Stomach (tissue), 8 donors: ENCODE measurements at regions not wholly inside any gene's neighbourhood (a gene's known extent, or its start where the extent isn't known, plus 50 kb on each side); places are given as distances from the start of the nearest gene placed in this dataset.
"Not testable (repeated sequence)": the region's sequence is repeated elsewhere in the genome, so short reads cannot be mapped to it uniquely, and the experiment has no call there.

Experiments used
- DNase-seq, 2 donors: peaks; one replicate each; pipeline versions ENCODE4 v3.0.0 to v3.0.0-alpha.2; 2013 to 2019
- H3K27ac ChIP-seq, 5 donors: fragments of 200-600 bp in 4 of 5; sonication (generic) in 4 of 5; one replicate each; pipeline ENCODE4 v1.5.1; 2013 to 2019; ENCODE audit warnings: mild to moderate bottlenecking in 1 of 5, moderate library complexity in 1 of 5
- H3K27me3 ChIP-seq, 3 donors: fragments of 200-600 bp; sonication (generic); one replicate each; pipeline ENCODE4 v1.5.1; 2017 to 2019; ENCODE audit warnings: mixed run types in 1 of 3
- H3K36me3 ChIP-seq, 4 donors: fragments of 200-600 bp; sonication (generic); 1 replicate in 3 of 4; 2 replicates in 1 of 4; pipeline ENCODE4 v1.5.1; 2016 to 2019
- H3K4me1 ChIP-seq, 4 donors: fragments of 200-600 bp; sonication (generic); one replicate each; pipeline ENCODE4 v1.5.1; 2016 to 2019
- H3K4me3 ChIP-seq, 4 donors: fragments of 200-600 bp; sonication (generic) in 3 of 4; one replicate each; pipeline ENCODE4 v1.5.1; 2016 to 2019; ENCODE audit warnings: mild to moderate bottlenecking in 1 of 4
- H3K9me3 ChIP-seq, 4 donors: fragments of 200-600 bp; sonication (generic); one replicate each; pipeline ENCODE4 v1.5.1; 2016 to 2019
- EP300 ChIP-seq: sonication (generic); formaldehyde crosslinking; IDR thresholded peaks from one replicate; pipeline ENCODE4 v1.6.1; 2017; ENCODE audit warnings: antibody characterized with exemption
- POLR2A ChIP-seq, 4 donors: fragments of 450-650 bp; IDR thresholded peaks; one replicate each; pipeline ENCODE4 v1.6.1; 2016; ENCODE audit warnings: antibody characterized with exemption in 4 of 4, control low read depth in 2 of 4, mild to moderate bottlenecking in 1 of 4, moderate library complexity in 1 of 4
- POLR2AphosphoS5 ChIP-seq, 3 donors: sonication (generic); formaldehyde crosslinking; IDR thresholded peaks; one replicate each; pipeline ENCODE4 v1.6.1; 2016; ENCODE audit warnings: antibody characterized with exemption in 3 of 3
- WGBS, 5 donors: extraction: QIAGEN DNeasy Blood & Tissue Kit in 3 of 5; methylation state at CpG; one replicate each; pipeline versions ENCODE4 v1.1.5 to v1.1.7; 2013 to 2018; 5-methylcytosine and 5-hydroxymethylcytosine counted together
- intact Hi-C: fragments of 100-400 bp; cut with DNase I; formaldehyde crosslinking; loops from one replicate; pipeline ENCODE4 v1.15.1; 2023; ENCODE audit warnings: low total_unique reads
- TF ChIP-seq, protein P1 (sequence below), 7 experiments: fragments of 450-650 bp in 4 of 7; fragments of 200-600 bp in 3 of 7; sonication (generic) in 3 of 7; IDR thresholded peaks; one replicate each; pipeline ENCODE4 v1.5.1; 2016 to 2019; ENCODE audit warnings: antibody characterized with exemption in 7 of 7, control low read depth in 2 of 7, mild to moderate bottlenecking in 1 of 7
- donor health status: healthy with polysubstance abuse.
- donor health status: Bipolar disorder and iron deficiency.
- donor health status: healthy.

DNA sequence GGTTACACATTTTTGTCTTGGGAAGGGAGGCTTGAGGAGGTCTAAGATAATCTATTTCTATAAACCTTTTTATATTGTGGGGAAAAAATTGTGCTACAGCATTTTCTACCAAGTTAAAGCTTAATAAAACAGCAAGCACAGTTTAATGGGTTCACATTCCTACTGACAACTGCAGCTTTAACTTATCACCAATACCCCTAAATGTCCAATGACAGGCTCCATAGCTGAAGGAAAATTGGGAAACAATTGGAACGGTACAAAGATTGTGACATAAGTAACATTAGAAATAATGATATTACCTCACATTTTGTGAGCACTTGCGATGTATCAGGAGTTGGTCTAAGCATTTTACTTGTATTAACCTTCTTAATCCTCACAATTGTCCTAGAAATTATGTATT lies 79.5 kb upstream of the HAPLN1 start:
- Histone ChIP-seq H3K27me3 (no peaks in the 10 kb centered on the region), H3K4me1 (no peaks in the 10 kb centered on the region), H3K4me3 (no peak overlapping the region), H3K9me3 (no peaks in the 10 kb centered on the region), H3K27ac (no peak overlapping the region), H3K36me3 (no peaks in the 10 kb centered on the region)
- 73 to 95% (median 91%) methylated on average over 2 of the region's 2 CpGs for WGBS, 5 donors
- TF ChIP-seq EP300 (no peak), POLR2A (IDR thresholded peaks at IDR 0.05) (no peak), POLR2AphosphoS5 (IDR thresholded peaks at IDR 0.05) (no peak)
- TF ChIP-seq, protein P1, sequence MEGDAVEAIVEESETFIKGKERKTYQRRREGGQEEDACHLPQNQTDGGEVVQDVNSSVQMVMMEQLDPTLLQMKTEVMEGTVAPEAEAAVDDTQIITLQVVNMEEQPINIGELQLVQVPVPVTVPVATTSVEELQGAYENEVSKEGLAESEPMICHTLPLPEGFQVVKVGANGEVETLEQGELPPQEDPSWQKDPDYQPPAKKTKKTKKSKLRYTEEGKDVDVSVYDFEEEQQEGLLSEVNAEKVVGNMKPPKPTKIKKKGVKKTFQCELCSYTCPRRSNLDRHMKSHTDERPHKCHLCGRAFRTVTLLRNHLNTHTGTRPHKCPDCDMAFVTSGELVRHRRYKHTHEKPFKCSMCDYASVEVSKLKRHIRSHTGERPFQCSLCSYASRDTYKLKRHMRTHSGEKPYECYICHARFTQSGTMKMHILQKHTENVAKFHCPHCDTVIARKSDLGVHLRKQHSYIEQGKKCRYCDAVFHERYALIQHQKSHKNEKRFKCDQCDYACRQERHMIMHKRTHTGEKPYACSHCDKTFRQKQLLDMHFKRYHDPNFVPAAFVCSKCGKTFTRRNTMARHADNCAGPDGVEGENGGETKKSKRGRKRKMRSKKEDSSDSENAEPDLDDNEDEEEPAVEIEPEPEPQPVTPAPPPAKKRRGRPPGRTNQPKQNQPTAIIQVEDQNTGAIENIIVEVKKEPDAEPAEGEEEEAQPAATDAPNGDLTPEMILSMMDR (IDR thresholded peaks at IDR 0.05): no peak
- no peak for DNase-seq
- intact Hi-C loops: no loop called here

DNA sequence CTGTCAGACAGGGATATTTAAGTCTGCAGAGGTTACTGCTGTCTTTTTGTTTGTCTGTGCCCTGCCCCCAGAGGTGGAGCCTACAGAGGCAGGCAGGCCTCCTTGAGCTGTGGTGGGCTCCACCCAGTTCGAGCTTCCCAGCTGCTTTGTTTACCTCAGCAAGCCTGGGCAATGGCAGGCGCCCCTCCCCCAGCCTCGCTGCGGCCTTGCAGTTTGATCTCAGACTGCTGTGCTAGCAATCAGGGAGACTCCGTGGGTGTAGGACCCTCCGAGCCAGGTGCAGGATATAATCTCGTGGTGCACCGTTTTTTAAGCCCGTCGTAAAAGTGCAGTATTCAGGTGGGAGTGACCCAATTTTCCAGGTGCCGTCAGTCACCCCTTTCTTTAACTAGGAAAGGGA lies 78.4 kb upstream of the HAPLN1 start:
- H3K36me3 ChIP-seq, DNase-seq, H3K27ac ChIP-seq, intact Hi-C loops, H3K4me1 ChIP-seq, H3K9me3 ChIP-seq, H3K27me3 ChIP-seq, H3K4me3 ChIP-seq: not testable (repeated sequence)
- WGBS, 5 donors: 52 to 75% (median 63%) methylated on average over 10 of the region's 11 CpGs

DNA sequence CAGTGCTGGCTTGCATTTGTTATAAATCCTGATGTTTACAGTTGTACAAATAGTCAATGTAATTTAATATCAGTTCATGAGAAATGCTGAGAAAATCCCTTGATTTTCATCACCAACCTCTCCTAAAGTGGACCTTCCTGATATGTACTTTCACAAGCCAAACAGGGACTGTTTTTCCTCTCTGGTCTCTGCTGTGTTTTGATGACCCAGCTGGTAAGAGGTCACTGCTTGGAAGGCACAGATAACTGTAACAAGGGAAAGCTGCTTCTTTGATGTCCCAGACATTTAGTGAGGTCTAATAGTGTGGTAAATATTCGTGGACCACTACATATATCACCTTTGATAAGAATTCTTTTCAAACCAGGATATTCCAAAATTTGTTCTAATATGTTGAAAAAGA lies 68.7 kb upstream of the HAPLN1 start:
- no peak for TF ChIP-seq EP300
- no peak for TF ChIP-seq POLR2AphosphoS5 (IDR thresholded peaks at IDR 0.05)
- no peak for TF ChIP-seq POLR2A (IDR thresholded peaks at IDR 0.05)
- TF ChIP-seq, protein P1 (IDR thresholded peaks at IDR 0.05): no peak

DNA sequence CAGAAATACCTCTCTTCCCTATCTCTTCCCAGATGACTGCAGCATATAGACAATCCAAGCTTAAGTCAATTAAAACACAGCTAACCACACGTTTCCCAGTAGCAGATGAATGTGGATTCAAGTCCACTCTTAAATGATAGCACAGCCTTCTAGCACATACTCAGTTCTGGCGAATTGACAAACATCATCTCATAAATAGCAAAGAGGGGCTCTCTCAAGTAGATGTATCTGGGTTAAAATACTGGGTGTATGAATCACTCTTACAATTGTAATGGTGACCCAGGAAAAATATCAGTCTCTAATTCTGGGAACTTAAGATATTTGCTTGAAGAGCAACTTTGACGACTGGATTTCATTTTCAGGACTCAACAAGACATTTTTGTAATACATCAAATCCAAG lies 67.0 kb upstream of the HAPLN1 start:
- H3K27ac ChIP-seq: no peak overlapping the region
- no peaks in the 10 kb centered on the region for H3K9me3 ChIP-seq
- H3K4me1 ChIP-seq: no peaks in the 10 kb centered on the region
- WGBS, 5 donors: 63 to 74% (median 70%) methylated on average over 3 of the region's 3 CpGs
- intact Hi-C loops: no loop called here
- H3K4me3 ChIP-seq: no peak overlapping the region
- DNase-seq: no peak
- no peak for TF ChIP-seq EP300
- no peak for TF ChIP-seq POLR2AphosphoS5 (IDR thresholded peaks at IDR 0.05)
- TF ChIP-seq POLR2A (IDR thresholded peaks at IDR 0.05): no peak
- TF ChIP-seq, protein P1 (IDR thresholded peaks at IDR 0.05): no peak
- H3K36me3 ChIP-seq: no peaks in the 10 kb centered on the region
- H3K27me3 ChIP-seq: no peaks in the 10 kb centered on the region

More for the DNA sequence above, 68.7 kb upstream of the HAPLN1 start:
- DNase-seq: no peak
- Histone ChIP-seq H3K4me3 (no peak overlapping the region), H3K4me1 (no peaks in the 10 kb centered on the region), H3K27ac (no peak overlapping the region), H3K36me3 (no peaks in the 10 kb centered on the region), H3K27me3 (no peaks in the 10 kb centered on the region), H3K9me3 (no peaks in the 10 kb centered on the region)
- intact Hi-C loops: no loop called here
- WGBS, 5 donors: 14 to 30% (median 24%) methylated on average over 1 of the region's 1 CpG

DNA sequence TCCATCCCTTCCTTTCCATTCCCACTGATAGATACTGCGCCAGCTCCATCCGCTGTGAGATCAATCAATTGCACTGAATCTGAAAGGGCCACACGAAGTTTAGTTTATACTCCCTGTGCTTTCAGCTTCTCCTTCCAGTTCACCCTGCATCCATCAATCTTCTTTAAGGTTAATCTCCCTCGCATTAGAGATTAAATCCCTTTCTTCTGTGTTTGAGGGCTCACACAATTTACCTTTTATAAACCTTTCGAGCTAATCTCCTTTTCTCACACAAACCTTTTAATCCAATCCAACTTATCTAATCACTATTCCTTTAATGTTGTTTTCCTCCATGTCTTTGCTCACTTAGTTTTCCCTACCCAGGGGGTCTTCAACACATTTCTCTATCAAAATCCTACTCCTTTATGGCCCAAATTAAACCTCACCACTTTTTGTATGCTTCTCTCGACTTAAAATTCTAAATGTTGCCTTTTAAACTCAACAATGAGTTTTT lies 64.6 kb upstream of the HAPLN1 start:
- H3K4me3 ChIP-seq: no peak overlapping the region
- intact Hi-C loops: no loop called here
- H3K27ac ChIP-seq: no peak overlapping the region
- no peaks in the 10 kb centered on the region for H3K9me3 ChIP-seq
- DNase-seq: no peak
- WGBS, 5 donors: 27 to 56% (median 40%) methylated on average over 6 of the region's 6 CpGs
- TF ChIP-seq, protein P1 (IDR thresholded peaks at IDR 0.05): no peak
- TF ChIP-seq EP300 (no peak), POLR2A (IDR thresholded peaks at IDR 0.05) (no peak), POLR2AphosphoS5 (IDR thresholded peaks at IDR 0.05) (no peak)
- no peaks in the 10 kb centered on the region for H3K27me3 ChIP-seq
- no peaks in the 10 kb centered on the region for H3K36me3 ChIP-seq
- H3K4me1 ChIP-seq: no peaks in the 10 kb centered on the region
